IPS-NIHi7 (cell line): ENCODE measurements at regions not wholly inside any gene's neighbourhood (a gene's known extent, or its start where the extent isn't known, plus 50 kb on each side); places are given as distances from the start of the nearest gene placed in this dataset.

ENCODE experiments used
- DNase-seq: peaks from one replicate; pipeline ENCODE4 v3.0.0; 2012; ENCODE audit warnings: mixed read lengths; ENCODE audit errors: extremely low spot score

- DNase-seq, result no peak
Observed at GRCh38 chr9:87446527-87446926, 51.1 kb upstream of the DAPK1 start.

- no peak for DNase-seq
Observed at GRCh38 chr9:87447547-87448432, 49.9 kb upstream of the DAPK1 start.
